ENCODE measurements at regions not wholly inside any gene's neighbourhood (a gene's known extent, or its start where the extent isn't known, plus 50 kb on each side); places are given as distances from the start of the nearest gene placed in this dataset.

GRCh38 chr3:83895892-83896291 lies 1062.9 kb upstream of the CADM2 start:
- H3K4me1 ChIP-seq (ENCODE audit: control insufficient read depth, extremely low read depth, insufficient read depth, low read length) = no peaks in the 10 kb centered on the region
- H3K4me3 ChIP-seq (replicated peaks in 1 of 4; ENCODE audit: control extremely low read depth in 1 of 4, insufficient read depth in 1 of 4, low read depth in 3 of 4, low read length in 4 of 4) = no peak overlapping the region
- no peak overlapping the region for H3K27ac ChIP-seq (ENCODE audit: insufficient read depth, low read length)
- no peak overlapping the region for H3K4me2 ChIP-seq (ENCODE audit: extremely low read depth, insufficient read depth, low read length)
- no peak overlapping the region for H3K9ac ChIP-seq (ENCODE audit: insufficient read depth, low read length)
- no peaks in the 10 kb centered on the region for H4K20me1 ChIP-seq (ENCODE audit: control insufficient read depth, extremely low read depth, insufficient read depth, low read length)
- H2AFZ ChIP-seq (ENCODE audit: low read length) = no peak overlapping the region
- TF ChIP-seq EZH2 (IDR thresholded peaks at IDR 0.05; ENCODE audit: low read length, missing control alignments) = no peak
- TF ChIP-seq CTCF (conservative IDR thresholded peaks at IDR 0.05 in 1 of 2, IDR thresholded peaks at IDR 0.05 in 1 of 2; ENCODE audit: low read depth in 1 of 2, low read length in 2 of 2) = no peak
- no peak for DNase-seq (ENCODE audit: low read depth in 2 of 2)
- no peaks in the 10 kb centered on the region for H3K79me2 ChIP-seq (ENCODE audit: control insufficient read depth, insufficient read depth, low read length)
- no peaks in the 10 kb centered on the region for H3K27me3 ChIP-seq (ENCODE audit: control insufficient read depth, insufficient read depth, low read length)
- H3K9me3 ChIP-seq (ENCODE audit: control insufficient read depth, insufficient read depth, low read depth, low read length) = no peaks in the 10 kb centered on the region
- no peaks in the 10 kb centered on the region for H3K36me3 ChIP-seq (ENCODE audit: control insufficient read depth, insufficient read depth, low read length)

DNA sequence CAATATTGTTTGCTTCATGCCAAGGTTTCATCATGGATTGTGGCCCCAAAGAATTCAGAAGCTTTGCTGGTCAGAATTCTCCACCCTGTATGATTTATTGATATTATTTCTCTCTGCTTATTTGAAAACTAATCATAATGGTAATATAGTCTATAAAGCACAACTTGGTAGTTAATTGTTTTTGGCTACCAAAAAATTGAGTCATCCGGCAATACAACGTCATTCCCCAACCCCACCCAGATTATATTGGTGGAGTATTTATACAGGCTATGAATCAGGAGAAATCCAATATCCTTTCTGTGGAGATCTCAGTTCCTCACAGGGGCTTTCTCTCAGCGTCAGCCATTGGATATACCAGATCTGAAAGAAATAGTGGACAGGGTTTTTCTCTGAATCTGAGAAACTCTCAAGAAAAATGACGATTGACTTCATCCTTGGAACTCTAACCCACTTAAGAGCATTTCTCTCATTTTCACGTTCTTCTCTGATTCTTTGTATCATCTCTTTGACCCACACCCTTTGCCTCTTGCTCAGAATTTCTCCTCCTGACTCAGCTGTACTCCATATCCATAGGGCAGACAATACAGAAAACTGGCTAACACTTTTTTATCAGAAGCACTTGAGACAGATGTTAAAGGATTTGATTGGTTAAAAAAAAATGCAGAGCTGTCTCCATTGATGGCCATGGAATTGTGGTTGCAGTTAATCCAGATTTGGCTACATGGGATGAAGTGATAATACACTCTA lies 1055.8 kb upstream of the CADM2 start:
- Histone ChIP-seq H3K36me3 (ENCODE audit: control insufficient read depth, insufficient read depth, low read length) (no peaks in the 10 kb centered on the region), H4K20me1 (ENCODE audit: control insufficient read depth, extremely low read depth, insufficient read depth, low read length) (no peaks in the 10 kb centered on the region), H3K4me3 (replicated peaks in 1 of 4; ENCODE audit: control extremely low read depth in 1 of 4, insufficient read depth in 1 of 4, low read depth in 3 of 4, low read length in 4 of 4) (no peak overlapping the region), H3K4me1 (ENCODE audit: control insufficient read depth, extremely low read depth, insufficient read depth, low read length) (no peaks in the 10 kb centered on the region), H2AFZ (ENCODE audit: low read length) (no peak overlapping the region), H3K9ac (ENCODE audit: insufficient read depth, low read length) (no peak overlapping the region), H3K9me3 (ENCODE audit: control insufficient read depth, insufficient read depth, low read depth, low read length) (no peaks in the 10 kb centered on the region), H3K27ac (ENCODE audit: insufficient read depth, low read length) (no peak overlapping the region), H3K27me3 (ENCODE audit: control insufficient read depth, insufficient read depth, low read length) (no peaks in the 10 kb centered on the region), H3K4me2 (ENCODE audit: extremely low read depth, insufficient read depth, low read length) (no peak overlapping the region), H3K79me2 (ENCODE audit: control insufficient read depth, insufficient read depth, low read length) (no peaks in the 10 kb centered on the region)
- TF ChIP-seq EZH2 (IDR thresholded peaks at IDR 0.05; ENCODE audit: low read length, missing control alignments) (no peak), CTCF (conservative IDR thresholded peaks at IDR 0.05 in 1 of 2, IDR thresholded peaks at IDR 0.05 in 1 of 2; ENCODE audit: low read depth in 1 of 2, low read length in 2 of 2) (no peak)
- peak in 1 of 2 donors; percentile 18 for DNase-seq (ENCODE audit: low read depth in 2 of 2)

DNA sequence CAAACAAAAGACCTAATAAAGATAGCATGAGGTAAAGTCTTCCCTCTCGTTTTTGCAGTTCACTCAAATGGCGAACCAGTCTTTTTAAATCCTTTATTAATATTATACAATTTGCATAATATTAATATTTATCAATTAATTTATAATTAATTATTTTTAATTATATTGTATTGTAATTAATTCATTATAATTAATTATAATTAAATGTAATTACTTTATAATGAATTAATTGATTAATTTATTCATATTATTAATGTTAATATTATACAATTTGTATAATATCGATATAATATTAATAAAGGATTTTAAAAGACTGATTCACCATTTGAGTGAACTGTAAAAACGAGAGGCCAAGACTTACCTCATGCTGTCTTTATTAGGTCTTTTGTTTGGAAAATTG lies 1045.4 kb upstream of the CADM2 start:
- H3K36me3 ChIP-seq (ENCODE audit: control insufficient read depth, insufficient read depth, low read length) = no peaks in the 10 kb centered on the region

More for the DNA sequence above, 1045.4 kb upstream of the CADM2 start:
- Histone ChIP-seq H3K79me2 (ENCODE audit: control insufficient read depth, insufficient read depth, low read length) (no peaks in the 10 kb centered on the region), H2AFZ (ENCODE audit: low read length) (no peak overlapping the region), H3K9ac (ENCODE audit: insufficient read depth, low read length) (no peak overlapping the region), H4K20me1 (ENCODE audit: control insufficient read depth, extremely low read depth, insufficient read depth, low read length) (no peaks in the 10 kb centered on the region), H3K27me3 (ENCODE audit: control insufficient read depth, insufficient read depth, low read length) (no peaks in the 10 kb centered on the region), H3K4me1 (ENCODE audit: control insufficient read depth, extremely low read depth, insufficient read depth, low read length) (no peaks in the 10 kb centered on the region), H3K4me3 (replicated peaks in 1 of 4; ENCODE audit: control extremely low read depth in 1 of 4, insufficient read depth in 1 of 4, low read depth in 3 of 4, low read length in 4 of 4) (no peak overlapping the region), H3K9me3 (ENCODE audit: control insufficient read depth, insufficient read depth, low read depth, low read length) (no peaks in the 10 kb centered on the region), H3K4me2 (ENCODE audit: extremely low read depth, insufficient read depth, low read length) (no peak overlapping the region), H3K27ac (ENCODE audit: insufficient read depth, low read length) (no peak overlapping the region)
- no peak for DNase-seq (ENCODE audit: low read depth in 2 of 2)
- TF ChIP-seq CTCF (conservative IDR thresholded peaks at IDR 0.05 in 1 of 2, IDR thresholded peaks at IDR 0.05 in 1 of 2; ENCODE audit: low read depth in 1 of 2, low read length in 2 of 2) = no peak
- no peak for TF ChIP-seq EZH2 (IDR thresholded peaks at IDR 0.05; ENCODE audit: low read length, missing control alignments)

Data from fibroblast of lung (primary cell).